SU-DHL-6 (cell line): ENCODE measurements at regions not wholly inside any gene's neighbourhood (a gene's known extent, or its start where the extent isn't known, plus 50 kb on each side); places are given as distances from the start of the nearest gene placed in this dataset.
"Not testable (repeated sequence)": the region's sequence is repeated elsewhere in the genome, so short reads cannot be mapped to it uniquely, and the experiment has no call there.

ENCODE experiments used
- H2AFZ ChIP-seq: fragments of 200-600 bp; sonication (generic); 2 replicates; pipeline ENCODE4 v1.6.1; 2014; ENCODE audit warnings: low read depth, mild to moderate bottlenecking, moderate library complexity, mixed read lengths, antibody characterized with exemption, low read length; ENCODE audit not compliant: severe bottlenecking
- H3F3A ChIP-seq: fragments of 200-600 bp; shearing (Covaris generic); 2 replicates; pipeline ENCODE4 v1.6.0; 2016; ENCODE audit warnings: antibody characterized with exemption, mild to moderate bottlenecking; ENCODE audit not compliant: insufficient read depth
- H3K27ac ChIP-seq: fragments of 200-600 bp; sonication (generic); 2 replicates; pipeline ENCODE4 v1.5.1; 2016; ENCODE audit warnings: low read depth, mild to moderate bottlenecking, low read length, moderate library complexity, mixed read lengths
- H3K27me3 ChIP-seq: fragments of 200-600 bp; sonication (generic), shearing (Covaris generic); 2 replicates; pipeline ENCODE4 v1.6.0; 2014; ENCODE audit warnings: mild to moderate bottlenecking, low read length
- H3K36me3 ChIP-seq: fragments of 200-600 bp; sonication (generic); 2 replicates; pipeline ENCODE4 v1.6.1; 2014; ENCODE audit warnings: mild to moderate bottlenecking, low read length, mixed read lengths
- H3K4me2 ChIP-seq: fragments of 300-600, 200-600 bp; shearing (Covaris generic), sonication (generic); 2 replicates; pipeline ENCODE4 v1.6.0; 2014; ENCODE audit warnings: low read length, low read depth, mild to moderate bottlenecking; ENCODE audit not compliant: poor library complexity, severe bottlenecking
- H3K4me3 ChIP-seq: fragments of 200-600 bp; sonication (generic); 2 replicates; pipeline ENCODE4 v1.5.1; 2014; ENCODE audit warnings: antibody characterized with exemption, low read length, mild to moderate bottlenecking, mixed read lengths; ENCODE audit not compliant: insufficient read depth, poor library complexity, severe bottlenecking
- H3K79me2 ChIP-seq: fragments of 200-600 bp; sonication (generic); 2 replicates; pipeline ENCODE4 v1.6.1; 2014; ENCODE audit warnings: mild to moderate bottlenecking, low read length, moderate library complexity; ENCODE audit not compliant: insufficient read depth
- H3K9ac ChIP-seq: fragments of 200-600 bp; sonication (generic); 2 replicates; pipeline ENCODE4 v1.7.0; 2014; ENCODE audit warnings: mild to moderate bottlenecking, low read length
- H3K9me2 ChIP-seq: fragments of 200-600 bp; sonication (generic); replicated peaks from 2 replicates; pipeline ENCODE4 v1.6.1; 2014; ENCODE audit warnings: low read length; ENCODE audit not compliant: insufficient read depth
- H3K9me3 ChIP-seq: fragments of 200-600 bp; sonication (generic); 2 replicates; pipeline ENCODE4 v1.6.1; 2014; ENCODE audit warnings: low read length, mixed read lengths; ENCODE audit not compliant: insufficient read depth
- H4K20me1 ChIP-seq: fragments of 200-600 bp; sonication (generic); 2 replicates; pipeline ENCODE4 v1.6.1; 2014; ENCODE audit warnings: low read depth, mild to moderate bottlenecking, antibody characterized with exemption, low read length, moderate library complexity, mixed read lengths

DNA sequence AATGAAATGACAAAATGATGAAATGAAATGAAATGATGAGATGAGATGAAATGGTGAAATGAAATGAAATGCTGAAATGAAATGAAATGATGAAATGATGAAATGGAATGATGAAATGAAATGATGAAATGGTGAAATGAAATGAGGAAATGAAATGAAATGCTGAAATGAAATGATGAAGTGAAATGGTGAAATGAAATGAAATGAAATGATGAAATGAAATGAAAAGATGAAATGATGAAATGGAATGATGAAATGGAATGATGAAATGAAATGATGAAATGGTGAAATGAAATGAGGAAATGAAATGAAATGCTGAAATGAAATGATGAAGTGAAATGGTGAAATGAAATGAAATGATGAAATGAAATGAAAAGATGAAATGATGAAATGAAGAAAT is 2755.0 kb downstream of the RPIA start:
- H3K79me2 ChIP-seq, H3K27me3 ChIP-seq, H3F3A ChIP-seq, H3K9ac ChIP-seq, H3K27ac ChIP-seq, H4K20me1 ChIP-seq, H2AFZ ChIP-seq, H3K9me2 ChIP-seq, H3K9me3 ChIP-seq, H3K4me3 ChIP-seq, H3K36me3 ChIP-seq, H3K4me2 ChIP-seq: not testable (repeated sequence)

DNA sequence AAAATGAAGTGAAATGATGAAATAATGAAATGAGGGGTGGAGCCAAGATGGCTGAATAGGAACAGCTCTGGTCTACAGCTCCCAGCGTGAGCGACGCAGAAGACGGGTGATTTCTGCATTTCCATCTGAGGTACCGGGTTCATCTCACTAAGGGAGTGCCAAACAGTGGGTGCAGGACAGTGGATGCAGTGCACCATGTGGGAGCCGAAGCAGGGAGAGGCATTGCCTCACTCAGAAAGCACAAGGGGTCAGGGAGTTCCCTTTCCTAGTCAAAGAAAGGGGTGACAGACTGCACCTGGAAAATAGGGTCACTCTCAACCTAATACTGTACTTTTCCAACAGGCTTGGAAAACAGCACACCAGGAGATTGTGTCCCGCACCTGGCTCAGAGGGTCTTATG is 2755.4 kb downstream of the RPIA start:
- H3K4me3 ChIP-seq, H3K27me3 ChIP-seq, H4K20me1 ChIP-seq, H3K9me2 ChIP-seq, H3K4me2 ChIP-seq, H3K27ac ChIP-seq, H3K9ac ChIP-seq, H3K79me2 ChIP-seq, H2AFZ ChIP-seq, H3K36me3 ChIP-seq, H3F3A ChIP-seq, H3K9me3 ChIP-seq: not testable (repeated sequence)

DNA sequence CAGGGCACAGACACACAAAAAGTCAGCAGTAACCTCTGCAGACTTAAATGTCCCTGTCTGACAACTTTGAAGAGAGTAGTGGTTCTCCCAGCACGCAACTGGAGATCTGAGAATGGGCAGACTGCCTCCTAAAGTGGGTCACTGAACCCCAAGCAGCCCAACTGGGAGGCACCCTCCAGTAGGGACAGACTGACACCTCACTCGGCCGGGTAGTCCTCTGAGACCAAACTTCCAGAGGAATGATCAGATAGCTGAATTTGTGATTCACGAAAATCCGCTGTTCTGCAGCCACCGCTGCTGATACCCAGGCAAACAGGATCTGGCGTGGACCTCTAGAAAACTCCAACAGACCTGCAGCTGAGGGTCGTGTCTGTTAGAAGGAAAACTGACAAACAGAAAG is 2756.0 kb downstream of the RPIA start:
- H3K79me2 ChIP-seq, H2AFZ ChIP-seq, H3K9me3 ChIP-seq, H3K9me2 ChIP-seq, H4K20me1 ChIP-seq, H3K4me2 ChIP-seq, H3K27ac ChIP-seq, H3K9ac ChIP-seq, H3F3A ChIP-seq, H3K27me3 ChIP-seq, H3K36me3 ChIP-seq, H3K4me3 ChIP-seq: not testable (repeated sequence)

DNA sequence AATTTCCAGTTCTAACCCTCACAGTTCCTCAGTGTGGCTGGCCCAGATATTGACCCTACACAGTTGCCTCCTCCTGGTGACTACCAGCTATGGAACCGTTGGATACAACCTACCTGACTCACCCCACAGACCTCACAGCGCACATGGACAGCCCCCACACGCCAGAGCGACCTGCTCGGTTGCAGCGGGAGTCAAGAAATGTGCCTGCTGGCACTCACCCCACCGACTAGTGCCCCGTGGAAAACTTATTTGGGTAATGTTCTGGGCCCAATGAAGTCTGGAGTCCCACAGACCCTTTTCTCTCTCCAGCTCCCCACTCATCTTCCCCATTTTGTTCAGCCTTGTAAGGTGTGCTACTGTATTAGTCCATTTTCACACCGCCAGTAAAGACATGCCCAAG is 2770.8 kb downstream of the RPIA start:
- H3K36me3 ChIP-seq, H3F3A ChIP-seq, H3K27me3 ChIP-seq, H3K79me2 ChIP-seq, H3K27ac ChIP-seq, H3K4me2 ChIP-seq, H3K9me2 ChIP-seq, H2AFZ ChIP-seq, H3K9me3 ChIP-seq, H4K20me1 ChIP-seq, H3K9ac ChIP-seq, H3K4me3 ChIP-seq: not testable (repeated sequence)

DNA sequence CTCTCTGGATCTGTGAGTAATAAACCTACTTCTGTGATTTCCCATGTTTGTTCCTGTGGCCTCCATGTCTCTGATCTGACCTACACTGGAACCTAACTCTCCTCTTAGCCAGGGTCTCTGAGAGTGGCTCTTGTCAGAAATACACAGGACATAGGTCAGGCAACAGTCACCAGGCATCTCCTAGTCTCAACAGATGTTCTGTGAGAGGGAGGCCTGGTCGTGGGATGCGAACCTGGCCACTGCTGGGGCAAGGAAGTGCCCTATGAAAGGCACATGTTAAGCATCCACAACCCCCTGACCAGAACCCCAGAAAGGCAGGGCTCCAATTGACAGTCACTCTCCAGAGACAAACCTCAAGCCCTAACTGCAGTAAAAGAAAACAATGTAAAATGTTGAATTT is 2771.5 kb downstream of the RPIA start:
- not testable (repeated sequence) for H3F3A ChIP-seq, H2AFZ ChIP-seq, H4K20me1 ChIP-seq, H3K27ac ChIP-seq, H3K9me2 ChIP-seq, H3K9me3 ChIP-seq, H3K9ac ChIP-seq, H3K27me3 ChIP-seq, H3K4me3 ChIP-seq, H3K79me2 ChIP-seq, H3K4me2 ChIP-seq, H3K36me3 ChIP-seq

DNA sequence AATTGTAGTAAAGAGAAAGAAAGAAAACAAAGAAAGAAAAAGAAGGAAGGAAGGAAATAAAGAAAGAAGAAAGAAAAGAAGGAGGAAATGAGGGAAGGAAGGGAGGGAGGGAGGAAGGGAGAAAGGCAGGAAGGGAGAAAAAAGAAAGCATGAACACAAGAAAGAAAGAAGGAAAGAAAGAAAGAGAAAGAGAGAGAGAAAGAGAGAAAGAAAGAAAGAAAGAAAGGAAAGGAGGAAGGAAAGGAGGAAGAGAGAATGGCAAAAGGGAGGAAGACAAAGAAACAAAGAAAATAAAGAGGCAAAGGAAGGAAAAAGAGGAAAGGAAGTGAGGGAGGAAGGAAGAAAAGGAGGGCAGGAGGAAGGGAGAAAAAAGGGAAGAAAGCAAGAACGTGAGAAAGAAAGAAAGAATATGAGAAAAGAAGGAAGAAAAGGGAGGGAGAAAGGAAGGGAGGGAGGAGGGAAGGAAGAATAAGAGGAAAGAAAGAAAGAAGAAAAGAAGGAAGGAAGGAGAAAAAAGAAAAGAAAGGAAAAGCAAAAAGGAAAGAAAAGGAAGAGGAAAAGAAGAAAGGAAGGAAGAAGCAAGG is 2775.4 kb downstream of the RPIA start:
- not testable (repeated sequence) for H3K4me3 ChIP-seq, H3K27me3 ChIP-seq, H3K79me2 ChIP-seq, H3K4me2 ChIP-seq, H3K9me3 ChIP-seq, H3F3A ChIP-seq, H4K20me1 ChIP-seq, H3K9ac ChIP-seq, H3K27ac ChIP-seq, H3K9me2 ChIP-seq, H2AFZ ChIP-seq, H3K36me3 ChIP-seq

DNA sequence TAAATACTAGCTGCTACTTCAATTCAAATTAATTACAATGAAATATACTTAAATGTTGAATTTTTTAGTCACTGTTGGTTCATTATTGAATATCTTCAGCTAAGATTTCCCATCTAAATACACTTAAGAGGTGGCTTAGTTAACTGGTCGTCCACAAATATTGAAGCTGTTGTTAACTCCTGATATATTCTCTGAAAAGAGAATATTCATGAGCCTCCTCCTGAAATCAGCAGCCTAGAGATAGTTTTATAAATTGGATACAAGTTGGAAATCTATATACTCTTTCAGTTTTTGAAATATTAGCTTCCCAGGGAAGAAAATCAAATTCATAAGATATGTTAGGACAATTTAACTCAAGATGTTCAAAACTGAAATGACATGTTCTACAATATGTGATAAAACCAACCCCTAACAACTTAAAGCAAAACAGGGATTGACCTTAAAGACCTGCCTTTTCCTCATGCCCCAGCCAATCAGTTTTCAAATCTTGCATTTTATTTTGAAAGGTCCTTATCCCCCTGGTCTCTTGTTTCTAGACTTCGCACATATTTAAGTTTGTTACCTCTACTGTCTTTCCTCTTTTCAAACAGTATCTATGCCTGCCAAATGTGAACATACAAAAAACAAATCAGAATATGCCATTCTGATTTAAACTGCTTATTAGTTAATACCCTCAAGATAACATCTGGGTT is 2784.9 kb downstream of the RPIA start:
- not testable (repeated sequence) for H3K4me3 ChIP-seq, H3K4me2 ChIP-seq, H3K9me3 ChIP-seq, H3K9ac ChIP-seq, H3K9me2 ChIP-seq, H2AFZ ChIP-seq, H3K27me3 ChIP-seq, H3K27ac ChIP-seq, H3K79me2 ChIP-seq, H3K36me3 ChIP-seq, H4K20me1 ChIP-seq, H3F3A ChIP-seq

DNA sequence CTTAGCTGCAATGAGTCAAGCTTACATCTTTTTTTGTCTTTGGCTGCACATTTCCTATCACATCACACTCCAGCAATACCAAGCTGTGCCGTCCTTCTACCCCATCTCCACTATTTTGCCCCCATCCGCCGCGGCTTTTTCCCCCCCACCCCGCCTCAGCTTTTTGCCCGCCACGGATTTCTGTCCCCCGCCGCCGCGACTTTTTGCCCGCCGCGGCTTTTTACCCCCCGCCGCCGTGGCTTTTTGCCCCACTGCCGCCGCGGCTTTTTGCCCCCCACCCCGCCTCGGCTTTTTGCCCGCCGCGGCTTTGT is 2785.4 kb downstream of the RPIA start:
- H3K36me3 ChIP-seq, H3K4me3 ChIP-seq, H3K79me2 ChIP-seq, H3K9ac ChIP-seq, H3K4me2 ChIP-seq, H2AFZ ChIP-seq, H3K27me3 ChIP-seq, H3F3A ChIP-seq, H3K9me3 ChIP-seq, H3K27ac ChIP-seq, H4K20me1 ChIP-seq, H3K9me2 ChIP-seq: not testable (repeated sequence)
